D721Med (cell line): ENCODE measurements at regions not wholly inside any gene's neighbourhood (a gene's known extent, or its start where the extent isn't known, plus 50 kb on each side); places are given as distances from the start of the nearest gene placed in this dataset.

Source experiments
- DNase-seq: peaks from one replicate; pipeline ENCODE4 v3.0.0; 2011; ENCODE audit warnings: low spot score; ENCODE audit not compliant: insufficient read length
- FAIRE-seq: peaks from 2 replicates; lab custom pipeline; 2011; peaks lifted over from hg19 to GRCh38; lab: Jason Lieb, UNC
- TF ChIP-seq, protein P1 (sequence below): IDR thresholded peaks from 2 replicates; pipeline ENCODE4 v1.5.1; 2012; ENCODE audit warnings: mild to moderate bottlenecking, control low read depth; ENCODE audit not compliant: insufficient read depth; ENCODE audit errors: missing control alignments

DNA sequence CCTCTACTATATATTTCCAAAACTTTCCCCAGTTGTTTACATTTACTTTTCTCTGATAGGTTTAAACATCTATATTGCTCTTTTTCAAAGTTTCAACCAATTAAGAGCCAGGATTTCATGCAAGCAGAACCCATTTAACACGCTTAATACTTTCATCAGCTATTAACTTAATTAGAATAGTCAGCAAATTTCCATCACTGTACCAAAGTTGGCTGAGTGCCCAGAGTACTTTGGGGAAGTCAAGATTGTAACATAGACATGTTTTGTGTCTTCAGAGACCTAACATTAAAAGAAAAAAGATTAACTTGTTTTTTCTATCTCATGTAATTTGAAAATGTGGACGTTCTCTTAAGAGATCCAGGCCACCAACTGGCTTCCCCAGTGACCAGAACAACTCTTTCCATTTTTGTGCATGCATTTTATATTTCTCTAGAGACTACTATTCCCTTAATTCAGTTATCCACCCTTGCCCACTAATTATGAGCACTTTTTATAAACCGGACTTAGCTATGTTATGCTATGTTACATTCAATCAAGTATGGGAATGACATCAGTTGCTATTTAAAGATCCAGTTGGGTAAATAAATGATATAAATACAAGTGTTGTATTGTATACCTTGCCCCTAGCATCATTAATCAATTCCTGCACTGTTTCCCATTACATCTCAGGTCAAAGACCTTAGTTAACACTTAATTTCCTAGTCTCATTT is 478.1 kb upstream of the NMUR2 start:
- no peak for FAIRE-seq
- DNase-seq: no peak
- TF ChIP-seq, protein P1, sequence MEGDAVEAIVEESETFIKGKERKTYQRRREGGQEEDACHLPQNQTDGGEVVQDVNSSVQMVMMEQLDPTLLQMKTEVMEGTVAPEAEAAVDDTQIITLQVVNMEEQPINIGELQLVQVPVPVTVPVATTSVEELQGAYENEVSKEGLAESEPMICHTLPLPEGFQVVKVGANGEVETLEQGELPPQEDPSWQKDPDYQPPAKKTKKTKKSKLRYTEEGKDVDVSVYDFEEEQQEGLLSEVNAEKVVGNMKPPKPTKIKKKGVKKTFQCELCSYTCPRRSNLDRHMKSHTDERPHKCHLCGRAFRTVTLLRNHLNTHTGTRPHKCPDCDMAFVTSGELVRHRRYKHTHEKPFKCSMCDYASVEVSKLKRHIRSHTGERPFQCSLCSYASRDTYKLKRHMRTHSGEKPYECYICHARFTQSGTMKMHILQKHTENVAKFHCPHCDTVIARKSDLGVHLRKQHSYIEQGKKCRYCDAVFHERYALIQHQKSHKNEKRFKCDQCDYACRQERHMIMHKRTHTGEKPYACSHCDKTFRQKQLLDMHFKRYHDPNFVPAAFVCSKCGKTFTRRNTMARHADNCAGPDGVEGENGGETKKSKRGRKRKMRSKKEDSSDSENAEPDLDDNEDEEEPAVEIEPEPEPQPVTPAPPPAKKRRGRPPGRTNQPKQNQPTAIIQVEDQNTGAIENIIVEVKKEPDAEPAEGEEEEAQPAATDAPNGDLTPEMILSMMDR: no peak

DNA sequence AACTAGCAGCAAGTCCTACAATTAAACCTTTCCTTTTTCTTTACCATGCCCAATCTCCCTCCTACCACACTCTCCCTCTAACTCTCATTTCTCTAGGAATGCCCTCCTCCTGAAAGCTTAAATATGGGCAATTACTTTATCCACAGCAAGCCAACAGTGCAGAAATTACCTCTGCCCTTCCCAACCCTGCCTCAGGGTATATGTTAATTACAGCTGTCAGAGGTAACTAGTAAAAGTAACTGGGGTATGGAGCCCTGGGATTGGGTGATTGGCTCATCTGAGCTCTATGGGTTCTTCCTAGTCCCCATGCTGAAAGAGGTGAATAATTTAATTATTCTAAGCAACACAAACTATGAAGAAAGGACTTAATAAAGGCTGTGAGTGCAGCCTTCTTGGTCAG is 478.9 kb upstream of the NMUR2 start:
- DNase-seq (no peak), FAIRE-seq (no peak)
- TF ChIP-seq, protein P1: no peak

DNA sequence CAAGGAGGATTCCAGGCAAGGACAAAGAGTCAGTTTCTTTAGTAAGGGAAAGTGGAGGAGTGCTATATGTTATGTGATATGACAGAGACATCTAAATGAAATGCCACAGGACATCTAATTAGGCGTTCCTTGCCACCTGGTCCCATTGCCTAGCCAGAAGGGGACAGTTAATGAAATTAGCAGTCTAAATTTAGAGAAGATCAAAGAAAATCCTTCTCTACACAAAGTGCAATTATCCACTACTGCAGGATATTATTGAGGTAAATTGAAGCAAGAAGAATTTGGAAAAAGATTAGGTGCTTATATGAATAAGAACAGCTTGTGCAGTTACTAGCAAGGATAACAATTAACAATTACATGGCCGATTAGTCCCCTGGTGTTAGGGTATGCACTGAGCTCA is 495.3 kb upstream of the NMUR2 start:
- DNase-seq (no peak), FAIRE-seq (peak; percentile 64)
- TF ChIP-seq, protein P1: no peak

DNA sequence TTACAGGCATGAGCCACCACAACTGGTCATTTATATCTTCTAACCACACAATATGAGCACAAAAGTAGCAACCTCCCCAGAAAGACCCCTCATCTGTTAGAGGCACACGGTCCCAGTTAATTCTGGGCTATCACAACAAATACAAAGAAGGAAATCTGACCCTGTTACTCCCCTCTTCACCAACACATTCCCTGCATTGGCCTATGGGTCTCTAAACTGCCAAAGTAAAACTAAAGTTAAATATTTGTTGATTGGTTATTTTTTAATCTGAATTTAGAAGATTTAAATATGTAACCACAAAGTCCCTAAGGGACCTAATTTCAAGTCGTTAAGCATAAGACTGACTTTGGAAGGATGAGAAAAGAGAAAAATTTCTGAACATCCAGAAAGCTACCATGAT is 496.7 kb upstream of the NMUR2 start:
- no peak for DNase-seq
- TF ChIP-seq, protein P1: no peak
- FAIRE-seq: no peak

DNA sequence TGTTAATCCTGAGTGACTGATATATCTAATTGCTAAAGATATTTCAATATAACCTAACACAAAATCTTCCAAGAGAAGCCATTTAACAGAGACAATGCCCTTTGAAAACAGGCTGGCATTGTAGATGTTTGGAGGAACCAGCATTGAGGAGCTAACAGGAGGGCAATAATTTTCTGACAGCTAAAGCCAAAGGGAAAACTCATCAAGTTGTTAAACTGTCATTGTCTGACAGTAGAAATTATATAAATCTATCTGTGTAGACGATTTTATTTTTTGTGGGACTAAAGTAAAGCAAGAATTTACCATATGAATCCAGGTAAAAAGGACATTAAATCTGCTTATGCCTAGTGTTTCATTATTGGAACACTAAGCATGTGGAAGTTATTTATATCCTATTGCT is 500.2 kb upstream of the NMUR2 start:
- no peak for FAIRE-seq
- no peak for DNase-seq
- TF ChIP-seq, protein P1: no peak

DNA sequence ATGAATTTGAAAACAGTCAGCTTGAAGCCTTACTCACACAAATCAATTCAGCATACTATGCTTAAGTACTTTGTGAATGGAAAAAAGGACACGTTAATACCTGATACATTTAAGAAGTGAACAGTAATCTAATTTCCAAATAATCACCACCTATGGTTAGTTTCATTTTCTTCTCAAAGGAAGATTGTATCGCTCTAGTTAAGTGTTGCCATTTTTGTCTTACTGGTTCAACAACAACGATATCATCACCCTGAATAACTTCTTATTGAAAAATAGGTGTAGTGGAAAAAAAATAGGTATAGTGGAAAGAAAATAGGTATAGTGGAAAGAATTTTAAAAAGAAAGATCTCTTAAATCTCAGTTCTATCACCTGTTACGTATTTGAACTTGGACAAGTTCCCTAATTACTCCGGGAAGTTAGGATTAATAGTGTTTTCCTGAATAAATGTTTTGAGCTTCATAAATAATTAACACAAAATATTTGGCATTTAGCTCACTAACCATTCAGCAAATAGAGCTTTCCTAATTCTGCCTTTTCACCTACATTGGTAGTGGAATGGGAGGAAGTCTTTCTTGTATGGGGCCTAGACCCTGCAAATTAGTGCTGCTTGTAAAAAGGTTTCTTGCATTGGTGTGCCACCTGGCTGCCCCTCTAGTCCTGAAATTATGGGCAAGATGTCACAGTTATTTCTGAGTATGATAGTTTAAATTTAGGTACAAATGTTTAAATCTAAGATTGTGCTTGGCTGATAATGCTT is 502.6 kb upstream of the NMUR2 start:
- FAIRE-seq: no peak
- TF ChIP-seq, protein P1: no peak
- DNase-seq: no peak

DNA sequence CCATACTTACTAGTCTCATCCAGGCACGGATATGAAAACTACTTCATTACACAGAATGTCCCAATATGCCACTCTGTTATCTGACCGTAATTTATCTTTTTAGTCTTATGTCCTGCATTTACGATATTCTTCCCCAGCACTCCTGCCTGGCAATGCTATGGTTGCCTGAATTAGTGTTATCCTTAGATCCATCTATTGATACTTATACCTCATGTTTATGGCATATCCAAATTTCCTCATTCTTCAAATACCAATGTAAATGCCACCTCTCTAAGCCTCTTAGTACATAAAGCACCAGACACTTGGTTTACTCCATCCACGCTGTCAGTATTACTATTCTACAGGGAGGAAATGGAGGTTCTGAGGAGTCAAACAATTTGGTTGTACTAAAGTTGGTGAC is 507.8 kb upstream of the NMUR2 start:
- FAIRE-seq (no peak), DNase-seq (no peak)
- TF ChIP-seq, protein P1: no peak
